ENCODE measurements at regions not wholly inside any gene's neighbourhood (a gene's known extent, or its start where the extent isn't known, plus 50 kb on each side); places are given as distances from the start of the nearest gene placed in this dataset.
A peak's percentile ranks its signal among the peaks of the same experiment; 100 is the strongest.
"Not testable (repeated sequence)": the region's sequence is repeated elsewhere in the genome, so short reads cannot be mapped to it uniquely, and the experiment has no call there.

DNA sequence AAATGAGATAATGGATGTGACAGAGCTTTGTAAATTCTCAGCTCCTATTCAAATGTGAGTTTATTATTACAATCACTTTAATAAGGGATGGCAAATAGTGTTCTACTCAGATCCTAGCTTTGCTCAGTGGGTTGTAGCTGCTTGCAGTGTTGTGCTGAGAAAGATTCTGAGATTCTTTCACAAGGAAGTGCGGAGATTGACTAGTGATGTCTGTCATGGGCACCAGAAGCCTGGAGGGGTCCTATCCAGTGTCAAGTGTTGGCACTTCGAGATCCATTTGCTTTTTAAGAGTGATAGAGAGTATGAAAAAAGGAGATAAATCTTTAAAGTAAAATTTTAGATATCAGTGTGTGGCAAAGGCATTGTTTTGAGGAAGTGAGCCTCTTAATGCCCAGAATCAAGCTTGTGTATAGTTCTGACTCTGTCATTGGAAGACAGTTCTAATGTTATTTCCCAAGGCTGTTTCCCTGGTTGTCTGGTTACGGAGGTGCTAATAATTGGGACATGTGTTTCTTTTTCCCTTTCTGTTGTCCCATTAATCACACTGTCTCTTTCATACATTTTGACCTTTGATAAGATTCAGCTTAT lies 181.7 kb upstream of the SPRED2 start:
- DNase-seq (ENCODE audit: low read depth): no peak

DNA sequence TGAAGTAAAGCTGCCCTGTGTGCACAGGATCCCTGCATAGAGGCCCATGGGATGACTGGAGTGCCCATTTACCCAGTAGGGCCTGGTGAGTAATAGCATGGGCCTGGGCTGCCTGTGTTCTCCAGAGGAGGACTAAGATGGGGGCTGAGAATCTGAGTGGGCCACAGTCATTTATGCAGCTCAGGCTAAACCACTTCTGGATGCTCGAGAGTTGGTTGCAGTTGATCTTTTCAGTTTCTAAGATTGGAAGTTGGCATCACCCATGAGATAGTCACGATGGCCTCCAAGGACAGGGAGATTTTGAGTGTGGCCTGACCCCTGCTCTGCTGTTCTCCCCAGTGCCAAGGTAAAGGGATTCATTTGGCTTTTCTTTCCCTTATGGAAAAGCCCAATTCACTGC lies 179.1 kb upstream of the SPRED2 start:
- no peak for DNase-seq (ENCODE audit: low read depth)

DNA sequence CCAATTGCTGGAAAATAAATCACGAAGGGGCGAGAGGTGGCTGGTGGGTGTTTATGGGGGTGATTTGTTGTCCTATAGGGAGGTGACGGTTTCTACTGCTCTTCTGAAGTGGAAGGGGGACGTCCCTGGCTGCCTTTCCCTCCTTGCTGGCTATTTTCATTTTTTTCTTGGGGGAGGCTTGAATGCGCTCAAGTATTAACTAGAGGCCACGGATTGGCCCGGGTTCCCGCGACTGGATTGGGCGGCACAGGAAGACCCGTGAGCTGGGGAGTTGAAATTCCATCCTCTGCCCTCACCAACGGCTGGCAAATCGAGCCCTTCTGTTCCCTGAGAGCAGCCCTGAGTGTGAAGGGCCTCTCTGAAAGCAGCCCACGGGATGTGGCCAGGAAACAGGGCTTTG lies 176.5 kb upstream of the SPRED2 start:
- no peak for DNase-seq (ENCODE audit: low read depth)

DNA sequence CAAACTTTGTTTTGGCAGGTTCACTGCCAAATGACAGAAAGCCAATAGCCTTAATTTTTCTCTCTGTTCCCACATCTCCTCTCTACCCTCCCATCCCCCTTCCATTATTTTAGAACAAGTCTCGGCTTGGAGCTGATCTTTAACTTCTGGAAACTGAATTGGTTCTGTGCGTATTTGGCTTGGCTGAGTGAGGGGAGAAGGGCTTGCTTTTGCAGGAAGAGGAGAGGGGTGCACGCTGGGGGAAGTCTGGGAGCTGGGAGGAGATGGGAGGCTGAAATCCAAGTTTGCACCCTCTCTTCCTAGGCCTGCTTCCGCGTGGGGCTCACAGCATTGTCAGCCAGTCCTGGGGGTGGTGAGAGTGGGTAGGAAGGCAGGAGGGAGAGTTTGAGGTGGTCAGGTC lies 176.1 kb upstream of the SPRED2 start:
- no peak for DNase-seq (ENCODE audit: low read depth)

DNA sequence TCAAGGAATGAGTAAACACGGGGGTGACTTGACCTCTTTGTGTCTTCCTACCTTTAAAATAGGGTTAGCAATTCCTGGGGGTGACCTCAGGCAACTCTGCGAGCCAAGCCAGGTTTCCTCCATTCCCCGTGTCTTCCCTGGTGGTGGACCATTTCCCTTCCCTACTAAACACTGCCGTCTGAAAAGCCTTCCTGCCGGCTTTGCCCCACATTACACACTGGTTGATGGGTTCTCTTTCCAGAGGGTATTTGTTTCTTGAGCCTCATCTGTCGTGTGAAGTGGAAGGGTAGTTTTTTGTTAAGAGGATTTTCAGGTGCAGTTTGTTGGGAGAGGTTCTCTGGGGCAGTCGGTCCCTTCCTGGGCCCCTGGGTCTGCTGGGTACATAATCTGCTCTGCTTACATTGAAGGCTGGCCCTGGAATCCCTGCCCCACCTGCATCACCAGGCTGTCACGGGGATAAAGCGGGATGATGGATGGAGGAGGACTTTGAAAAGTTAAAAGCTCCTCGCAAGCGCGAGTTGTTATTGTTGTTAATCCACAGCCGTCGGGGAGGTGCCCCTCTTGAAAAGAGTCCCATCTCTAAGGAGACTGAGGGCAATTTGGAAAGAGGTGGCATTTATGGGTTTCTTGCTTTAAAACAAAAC lies 175.4 kb upstream of the SPRED2 start:
- DNase-seq (ENCODE audit: low read depth): no peak

DNA sequence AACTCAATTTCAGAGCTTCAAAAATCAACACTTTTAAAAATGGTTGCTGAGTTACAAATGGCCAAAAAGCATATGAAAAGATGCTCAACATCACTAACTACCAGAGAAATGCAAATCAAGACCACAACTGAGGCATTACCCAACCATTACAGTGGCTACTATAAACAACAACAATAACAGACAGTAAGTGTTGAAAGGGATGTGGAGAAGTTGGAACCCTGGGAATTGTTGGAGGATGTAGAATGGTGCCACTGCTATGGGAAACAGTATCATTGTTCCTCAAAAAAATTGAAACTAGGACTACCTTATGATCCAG lies 173.3 kb upstream of the SPRED2 start:
- DNase-seq (ENCODE audit: low read depth): no peak

DNA sequence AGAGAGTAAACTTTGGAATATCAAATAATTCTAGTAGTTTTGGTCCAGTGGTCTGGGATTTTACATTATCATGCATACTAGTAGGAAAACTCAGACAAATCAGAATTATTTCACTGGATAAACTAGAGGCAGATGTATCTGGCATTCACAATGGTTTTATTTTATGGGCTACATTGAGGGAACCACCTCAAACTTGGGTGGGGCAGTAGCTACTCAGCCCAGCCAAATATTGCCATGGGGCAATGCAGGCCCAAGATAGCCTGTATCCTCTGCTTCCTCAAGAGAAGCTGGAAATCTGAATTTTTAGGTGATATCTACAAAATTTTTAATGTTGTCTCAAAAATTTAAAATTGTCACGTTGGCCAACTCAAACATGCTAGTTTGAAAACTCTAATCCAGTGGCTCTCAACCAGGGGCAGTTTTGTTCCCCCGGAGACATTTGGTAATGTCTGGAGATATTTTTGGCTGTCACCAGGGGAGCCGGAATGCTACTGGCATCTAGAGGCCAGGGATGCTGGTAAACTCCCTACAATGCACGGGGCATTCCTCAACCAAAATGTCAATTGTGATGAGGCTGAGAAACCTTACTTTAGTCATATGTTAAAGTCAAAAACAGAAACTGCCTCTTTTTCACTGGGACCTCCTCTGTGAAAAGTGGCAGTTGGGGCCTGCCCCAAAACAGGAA lies 172.8 kb upstream of the SPRED2 start:
- DNase-seq (ENCODE audit: low read depth): no peak

DNA sequence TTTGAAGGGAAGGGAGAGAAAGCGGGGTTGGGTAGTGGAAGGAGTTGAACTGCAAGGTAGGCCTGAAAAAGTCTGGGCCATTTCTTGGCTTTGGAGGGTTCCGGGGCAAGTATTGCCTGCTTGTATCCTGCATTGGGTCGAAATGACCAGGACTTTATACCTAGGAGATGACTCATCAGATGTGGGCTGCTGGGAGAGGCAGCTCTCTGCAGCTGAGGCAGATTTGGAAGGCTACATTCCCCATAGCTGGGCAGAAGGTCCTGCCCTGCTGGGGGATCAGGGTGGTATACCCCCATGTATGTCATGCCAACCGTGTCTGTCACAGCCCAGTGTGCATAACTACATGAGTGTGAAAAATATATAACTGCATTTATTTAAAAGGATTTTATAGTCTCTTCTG lies 171.8 kb upstream of the SPRED2 start:
- peak; percentile 8 for DNase-seq (ENCODE audit: low read depth)

DNA sequence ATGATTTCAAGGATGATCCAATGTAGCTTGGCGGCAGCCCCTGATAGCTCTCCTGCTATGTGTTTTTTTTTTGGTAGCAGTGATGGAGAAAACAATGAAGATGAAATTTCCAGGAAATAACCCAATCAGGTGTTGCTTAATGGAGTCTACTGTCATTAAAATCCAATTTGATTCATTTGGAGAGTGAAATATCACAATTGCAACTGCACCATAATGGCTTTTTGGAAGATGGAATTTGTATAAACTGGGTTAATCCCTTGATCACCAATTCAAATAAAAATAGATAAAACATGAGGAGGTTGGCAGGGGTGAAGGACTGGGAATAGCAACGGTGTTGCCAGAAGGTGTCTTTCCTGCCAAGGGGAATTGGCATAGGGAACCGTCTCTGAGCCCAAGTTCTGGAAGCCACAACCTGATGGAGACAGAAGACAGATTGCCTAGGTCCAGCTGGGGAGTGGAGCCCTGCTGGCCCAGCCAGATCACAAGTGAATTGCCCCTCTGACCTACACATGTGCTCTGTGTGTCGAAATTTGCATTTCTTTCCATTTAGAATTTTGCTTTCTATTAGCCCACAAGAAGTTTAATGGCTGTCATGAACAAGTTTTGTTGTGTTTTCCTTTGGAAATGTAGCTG lies 170.3 kb upstream of the SPRED2 start:
- DNase-seq (ENCODE audit: low read depth): no peak

DNA sequence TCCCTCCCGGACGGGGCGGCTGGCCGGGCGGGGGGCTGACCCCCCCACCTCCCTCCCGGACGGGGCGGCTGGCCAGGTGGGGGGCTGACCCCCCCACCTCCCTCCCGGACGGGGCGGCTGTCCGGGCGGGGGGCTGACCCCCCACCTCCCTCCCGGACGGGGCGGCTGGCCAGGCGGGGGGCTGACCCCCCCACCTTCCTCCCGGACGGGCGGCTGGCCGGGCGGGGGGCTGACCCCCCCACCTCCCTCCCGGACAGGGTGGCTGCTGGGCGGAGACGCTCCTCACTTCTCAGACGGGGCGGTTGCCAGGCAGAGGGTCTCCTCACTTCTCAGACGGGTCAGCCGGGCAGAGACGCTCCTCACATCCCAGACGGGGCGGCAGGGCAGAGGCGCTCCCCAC lies 168.5 kb upstream of the SPRED2 start:
- DNase-seq (ENCODE audit: low read depth): not testable (repeated sequence)

DNA sequence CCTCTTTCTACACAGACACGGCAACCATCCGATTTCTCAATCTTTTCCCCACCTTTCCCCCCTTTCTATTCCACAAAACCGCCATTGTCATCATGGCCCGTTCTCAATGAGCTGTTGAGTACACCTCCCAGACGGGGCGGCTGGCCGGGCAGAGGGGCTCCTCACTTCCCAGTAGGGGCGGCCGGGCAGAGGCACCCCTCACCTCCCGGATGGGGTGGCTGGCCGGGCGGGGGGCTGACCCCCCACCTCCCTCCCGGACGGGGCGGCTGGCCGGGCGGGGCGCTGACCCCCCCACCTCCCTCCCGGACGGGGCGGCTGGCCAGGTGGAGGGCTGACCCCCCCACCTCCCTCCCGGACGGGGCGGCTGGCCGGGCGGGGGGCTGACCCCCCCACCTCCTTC lies 168.0 kb upstream of the SPRED2 start:
- not testable (repeated sequence) for DNase-seq (ENCODE audit: low read depth)

DNA sequence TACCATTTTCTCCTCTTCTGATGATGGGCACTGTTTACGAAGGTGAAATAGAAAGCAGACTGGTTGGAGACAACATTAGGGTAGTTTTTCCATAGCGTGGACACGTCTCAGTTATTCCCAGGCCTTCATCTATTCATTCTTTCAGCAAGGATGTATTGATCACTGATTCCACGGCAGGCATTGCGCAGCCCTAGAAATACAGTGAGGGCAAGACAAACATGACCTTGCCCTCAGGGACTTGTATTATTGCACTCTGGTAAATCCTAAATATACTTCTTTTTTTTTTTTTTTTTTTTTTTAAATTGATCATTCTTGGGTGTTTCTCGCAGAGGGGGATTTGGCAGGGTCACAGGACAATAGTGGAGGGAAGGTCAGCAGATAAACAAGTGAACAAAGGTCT lies 167.3 kb upstream of the SPRED2 start:
- no peak for DNase-seq (ENCODE audit: low read depth)

DNA sequence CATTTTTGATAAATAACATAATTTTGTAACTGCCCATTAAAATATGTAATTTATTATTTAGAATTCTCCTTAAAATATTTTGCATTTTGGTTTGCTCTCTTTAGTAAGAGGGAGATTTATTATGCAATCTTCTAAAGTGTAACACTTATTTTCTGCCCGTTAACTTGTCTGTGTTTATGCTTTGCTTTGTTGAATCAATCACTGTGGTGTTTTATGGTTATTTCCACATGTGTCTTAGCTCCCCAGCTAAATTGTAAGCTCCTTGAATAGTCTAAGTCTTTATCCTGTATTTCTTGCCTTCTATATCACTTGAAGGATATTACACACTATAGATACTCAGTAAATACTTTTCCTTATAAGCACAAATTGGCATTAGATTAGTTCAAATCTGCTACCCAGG lies 166.6 kb upstream of the SPRED2 start:
- DNase-seq (ENCODE audit: low read depth): no peak

DNA sequence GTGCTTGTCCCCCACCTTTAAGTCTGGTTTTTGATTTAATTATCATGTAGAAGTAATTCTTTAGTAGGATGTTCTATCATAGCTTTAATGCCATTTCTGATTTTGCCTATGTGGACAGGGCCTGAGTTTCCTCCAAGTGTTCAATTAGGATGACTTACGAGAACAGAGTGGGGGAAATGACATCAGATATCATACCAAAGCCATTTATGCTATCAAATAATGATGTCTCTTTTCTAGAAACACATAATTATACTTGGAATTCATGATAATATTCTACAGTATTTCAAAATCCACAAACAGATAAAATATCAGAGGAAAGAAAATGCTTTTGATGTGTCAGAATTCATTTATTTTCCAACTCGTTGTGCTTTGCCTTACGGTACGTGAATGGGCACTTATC lies 165.9 kb upstream of the SPRED2 start:
- no peak for DNase-seq (ENCODE audit: low read depth)

DNA sequence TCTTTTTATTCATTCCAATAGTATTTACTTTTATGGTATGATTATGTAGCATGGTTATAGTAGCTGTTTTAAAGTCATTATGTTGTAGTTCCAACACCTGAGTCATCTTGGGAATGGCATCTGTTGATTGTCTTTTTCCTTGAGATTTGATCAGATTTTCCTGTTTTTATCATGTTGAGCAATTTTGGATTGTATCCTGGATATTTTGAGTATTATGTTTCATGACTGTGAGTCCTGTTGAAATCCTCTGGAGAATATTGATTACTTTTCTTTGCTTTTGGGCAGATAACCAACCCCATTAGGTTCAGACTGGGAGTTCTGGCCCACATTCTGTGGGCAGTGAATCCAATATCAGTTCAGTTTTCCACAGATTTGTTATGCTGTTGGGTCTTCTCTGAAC lies 163.2 kb upstream of the SPRED2 start:
- DNase-seq (ENCODE audit: low read depth): no peak

DNA sequence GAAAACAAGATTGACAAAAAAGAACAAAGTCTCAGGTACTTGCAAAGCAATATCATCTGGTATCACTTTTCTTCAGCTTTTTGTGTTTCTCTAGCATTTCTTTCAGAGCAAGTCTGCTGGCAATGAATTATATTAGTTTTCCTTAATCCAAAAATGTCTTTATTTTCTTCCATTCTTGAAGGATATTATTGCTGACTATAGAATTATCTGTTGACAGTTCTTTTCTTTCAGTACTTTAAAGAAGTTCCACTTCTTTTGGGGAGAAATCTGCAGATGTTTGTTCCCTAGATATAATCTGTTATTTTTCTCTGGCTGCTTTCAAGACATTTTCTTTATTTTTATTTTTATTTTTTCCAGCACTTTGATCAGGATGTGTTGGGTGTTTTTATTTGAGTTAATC lies 161.8 kb upstream of the SPRED2 start:
- no peak for DNase-seq (ENCODE audit: low read depth)

DNA sequence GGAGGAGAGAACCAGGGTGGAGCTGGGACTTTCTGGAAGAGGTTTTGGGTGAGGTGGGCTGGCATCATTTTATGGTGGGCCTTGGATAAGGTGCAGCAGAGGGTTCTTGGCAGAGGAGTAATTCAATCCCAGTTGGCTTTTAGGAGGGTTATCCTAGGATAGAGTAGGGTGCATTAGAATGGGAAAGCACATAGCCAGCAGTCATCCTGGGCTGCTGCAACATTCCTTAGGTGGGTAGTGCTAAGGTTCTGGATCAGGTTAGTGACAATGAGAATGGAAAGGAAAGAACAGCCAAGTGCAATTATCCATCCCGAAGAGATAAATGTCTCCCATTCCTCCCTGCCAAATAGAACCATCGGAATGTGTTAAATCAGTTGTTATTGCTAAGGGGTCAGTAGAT lies 157.3 kb upstream of the SPRED2 start:
- DNase-seq (ENCODE audit: low read depth): no peak

DNA sequence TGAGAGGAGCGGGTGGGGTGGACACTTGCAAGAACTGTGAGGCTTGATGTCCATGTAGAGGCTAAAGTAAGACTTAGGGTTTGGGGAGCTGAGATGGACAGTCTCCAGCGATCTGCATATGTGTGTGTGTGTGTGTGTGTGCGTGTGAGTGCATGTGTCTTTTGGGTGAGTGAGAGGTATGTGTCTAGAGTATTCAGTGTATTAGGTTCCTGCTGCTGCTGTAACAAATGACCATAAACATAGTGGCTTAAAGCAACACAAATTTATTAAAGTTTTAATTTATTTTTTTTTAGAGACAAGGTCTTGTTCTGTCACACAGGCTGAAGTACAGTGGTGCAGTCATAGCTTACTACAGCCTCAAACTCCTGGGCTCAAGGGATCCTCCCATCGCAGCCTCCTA lies 155.4 kb upstream of the SPRED2 start:
- no peak for DNase-seq (ENCODE audit: low read depth)

DNA sequence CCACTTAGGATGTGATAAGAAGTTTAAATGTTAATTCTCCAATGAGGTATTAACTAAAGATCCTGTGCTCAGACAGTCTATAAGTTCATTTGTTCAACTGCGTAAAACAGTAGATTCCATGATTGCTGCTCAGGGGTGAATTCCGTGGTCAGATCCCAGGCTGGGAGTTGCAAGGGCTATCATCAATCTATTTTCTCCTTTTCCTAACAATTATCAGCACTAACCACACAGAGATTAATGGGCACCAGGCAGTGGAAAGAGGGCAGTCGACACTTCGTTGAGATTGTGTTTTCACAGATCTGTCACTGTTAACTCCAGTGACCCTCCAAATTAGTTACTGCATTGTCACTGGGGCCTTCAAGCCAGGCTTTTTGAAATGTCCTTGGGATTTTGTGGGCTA lies 154.1 kb upstream of the SPRED2 start:
- no peak for DNase-seq (ENCODE audit: low read depth)

DNA sequence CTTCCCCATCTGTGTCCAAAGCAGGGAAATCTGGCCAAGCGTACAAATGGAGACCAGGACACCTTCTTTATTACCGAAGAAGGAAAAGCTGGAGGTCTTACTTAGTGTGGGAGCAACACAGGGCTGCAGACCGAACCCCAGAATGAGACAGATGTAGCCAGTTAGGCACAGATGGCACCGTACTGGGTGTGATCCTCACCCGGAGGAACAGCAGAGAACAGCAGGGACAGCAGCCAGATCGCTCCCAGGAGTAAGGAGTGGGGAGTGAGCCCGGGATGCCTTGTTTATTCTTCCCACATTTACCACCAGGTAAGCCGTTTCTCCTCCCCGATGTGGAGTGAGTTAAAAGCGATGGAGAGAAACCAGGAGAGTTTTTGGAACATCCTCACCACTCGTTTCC lies 150.7 kb upstream of the SPRED2 start:
- DNase-seq (ENCODE audit: low read depth): no peak

DNA sequence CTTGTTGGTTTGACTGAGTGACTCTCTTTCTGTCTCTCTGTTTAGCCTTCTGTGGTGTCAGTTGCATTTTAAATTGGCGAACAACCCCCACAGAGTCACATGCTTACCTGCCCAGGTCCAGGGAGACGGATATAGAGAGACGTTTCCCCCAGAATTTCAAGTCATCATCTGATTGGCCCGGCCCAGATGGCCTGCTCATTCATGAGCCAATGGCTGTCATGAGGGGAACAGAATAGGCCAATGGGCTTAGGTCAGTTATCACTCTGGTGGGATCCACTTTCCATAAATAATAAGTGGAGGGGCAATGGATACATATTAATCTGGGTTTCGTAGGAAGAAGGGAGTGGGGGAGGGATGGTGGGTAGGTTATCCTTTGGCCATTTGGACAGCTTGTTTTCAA lies 150.0 kb upstream of the SPRED2 start:
- no peak for DNase-seq (ENCODE audit: low read depth)

DNA sequence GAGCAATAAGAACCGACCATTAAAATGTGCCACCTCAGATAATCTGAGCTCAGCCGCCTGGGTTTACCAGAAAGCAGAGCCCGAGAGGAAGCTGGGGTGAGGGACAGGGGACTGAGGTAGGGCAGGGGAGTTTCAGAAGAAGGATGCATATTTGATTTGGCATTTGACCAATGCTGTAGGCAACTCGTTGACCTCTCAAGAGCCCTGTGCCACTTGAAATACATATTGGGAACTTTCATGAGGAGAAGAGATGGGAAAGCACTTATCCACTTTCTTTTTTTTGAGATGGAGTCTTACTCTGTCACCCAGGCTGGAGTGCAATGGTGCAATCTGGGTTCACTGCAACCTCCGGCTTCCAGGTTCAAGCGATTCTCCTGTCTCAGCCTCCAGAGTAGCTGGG lies 148.4 kb upstream of the SPRED2 start:
- DNase-seq (ENCODE audit: low read depth): no peak
